SK-N-SH (cell line): ENCODE measurements at regions not wholly inside any gene's neighbourhood (a gene's known extent, or its start where the extent isn't known, plus 50 kb on each side); places are given as distances from the start of the nearest gene placed in this dataset.

ENCODE experiments used
- CTCF ChIA-PET: fragments of 300-600, 350-600 bp; formaldehyde crosslinking; extraction: SDS; loops from one replicate; lab custom pipeline; 2021; lab: Yijun Ruan, JAX
- POLR2A ChIA-PET: fragments of 350-600 bp; sonication (Branson Sonifier 250); formaldehyde crosslinking; extraction: SDS; loops from one replicate; lab custom pipeline; 2020; ENCODE audit warnings: antibody characterized with exemption, inconsistent platforms; lab: Yijun Ruan, JAX
- DNase-seq: peaks from one replicate; pipeline ENCODE4 v3.0.0; 2012
- H2AFZ ChIP-seq: fragments of 200-600 bp; sonication (generic); 2 replicates; pipeline ENCODE4 v1.8.1; 2016; ENCODE audit warnings: antibody characterized with exemption, mild to moderate bottlenecking, low read depth
- H3F3A ChIP-seq: fragments of 200-600 bp; sonication (generic); replicated peaks from 2 replicates; pipeline ENCODE3; 2016; ENCODE audit warnings: antibody characterized with exemption, mild to moderate bottlenecking; ENCODE audit not compliant: insufficient read depth
- H3K27ac ChIP-seq, 2 experiments: fragments of 200-500 bp in 1 of 2; fragments of 200-600 bp in 1 of 2; sonication (Bioruptor generic) in 1 of 2; sonication (generic), shearing (Covaris generic) in 1 of 2; 2 replicates each; pipeline versions ENCODE4 v1.5.1 to v1.6.1; 2014 to 2016; ENCODE audit warnings: low read depth in 2 of 2, inconsistent platforms in 1 of 2, low read length in 1 of 2, mild to moderate bottlenecking in 1 of 2, mixed read lengths in 1 of 2
- H3K27me3 ChIP-seq: fragments of 200-600 bp; sonication (generic), shearing (Covaris generic); 2 replicates; pipeline ENCODE4 v1.6.1; 2016; ENCODE audit warnings: mixed run types; ENCODE audit not compliant: insufficient read depth
- H3K36me3 ChIP-seq, 2 experiments: fragments of 200-500 bp in 1 of 2; fragments of 200-600 bp in 1 of 2; sonication (Bioruptor generic) in 1 of 2; sonication (generic) in 1 of 2; replicated peaks in 1 of 2; 2 replicates each; pipeline versions ENCODE3 to v1.5.1; 2014 to 2016; ENCODE audit warnings: low read length in 1 of 2, mild to moderate bottlenecking in 1 of 2; ENCODE audit not compliant: insufficient read depth in 2 of 2, control insufficient read depth in 1 of 2
- H3K4me1 ChIP-seq, 2 experiments: fragments of 200-500 bp in 1 of 2; fragments of 200-600 bp in 1 of 2; sonication (Bioruptor generic) in 1 of 2; sonication (generic), shearing (Covaris generic) in 1 of 2; 2 replicates each; pipeline versions ENCODE4 v1.5.1 to v1.6.1; 2014 to 2016; ENCODE audit warnings: low read depth in 1 of 2, low read length in 1 of 2, mixed run types in 1 of 2; ENCODE audit not compliant: insufficient read depth in 2 of 2, control insufficient read depth in 1 of 2
- H3K4me2 ChIP-seq: fragments of 200-600 bp; sonication (generic), shearing (Covaris generic); 2 replicates; pipeline ENCODE4 v1.6.1; 2017; ENCODE audit warnings: mixed run types
- H3K4me3 ChIP-seq, 2 experiments: fragments of 200-500 bp in 1 of 2; fragments of 200-600 bp in 1 of 2; sonication (Bioruptor generic) in 1 of 2; sonication (generic), shearing (Covaris generic) in 1 of 2; 2 replicates each; pipeline versions ENCODE4 v1.5.1 to v1.8.1; 2014 to 2016; ENCODE audit warnings: low read depth in 2 of 2, inconsistent platforms in 1 of 2, low read length in 1 of 2, mild to moderate bottlenecking in 1 of 2, mixed read lengths in 1 of 2, moderate library complexity in 1 of 2
- H3K79me2 ChIP-seq: fragments of 200-600 bp; sonication (generic); 2 replicates; pipeline ENCODE4 v1.8.1; 2017; ENCODE audit warnings: mild to moderate bottlenecking; ENCODE audit not compliant: insufficient read depth
- H3K9ac ChIP-seq: fragments of 200-600 bp; sonication (generic); 2 replicates; pipeline ENCODE4 v1.6.1; 2017; ENCODE audit warnings: mixed run types
- H3K9me2 ChIP-seq: fragments of 200-600 bp; sonication (generic); 2 replicates; pipeline ENCODE4 v1.6.1; 2017; ENCODE audit warnings: mixed run types
- H3K9me3 ChIP-seq: fragments of 200-600 bp; sonication (generic); 2 replicates; pipeline ENCODE4 v1.6.1; 2017; ENCODE audit warnings: mixed run types, mild to moderate bottlenecking, moderate library complexity
- H4K20me1 ChIP-seq: fragments of 200-600 bp; sonication (generic); 2 replicates; pipeline ENCODE4 v1.6.1; 2017; ENCODE audit warnings: mild to moderate bottlenecking, mixed run types; ENCODE audit not compliant: insufficient read depth
- CHD2 ChIP-seq: fragments of 150-350 bp; IDR thresholded peaks from 2 replicates; pipeline ENCODE4 v1.6.1; 2018; ENCODE audit warnings: low read length; ENCODE audit not compliant: partially characterized antibody
- ELF1 ChIP-seq: IDR thresholded peaks from 2 replicates; pipeline ENCODE4 v1.4.0; 2012
- EZH2phosphoT487 ChIP-seq: fragments of 200-600 bp; sonication (generic); IDR thresholded peaks from 2 replicates; pipeline ENCODE4 v1.6.1; 2017; ENCODE audit warnings: low read depth, mixed run types, mild to moderate bottlenecking, antibody characterized with exemption, moderate library complexity, borderline replicate concordance
- FOSL2 ChIP-seq: IDR thresholded peaks from 2 replicates; pipeline ENCODE4 v1.4.0; 2012; ENCODE audit warnings: low read depth, mild to moderate bottlenecking, moderate library complexity, borderline replicate concordance
- FOXM1 ChIP-seq: IDR thresholded peaks from 2 replicates; pipeline ENCODE4 v1.4.0; 2012; ENCODE audit warnings: low read depth, mild to moderate bottlenecking
- GABPA ChIP-seq: IDR thresholded peaks from 2 replicates; pipeline ENCODE4 v1.4.0; 2012; ENCODE audit warnings: low read depth, mild to moderate bottlenecking
- JUND ChIP-seq: IDR thresholded peaks from 2 replicates; pipeline ENCODE4 v1.4.0; 2012
- NFIC ChIP-seq: IDR thresholded peaks from 2 replicates; pipeline ENCODE4 v1.4.0; 2012; ENCODE audit warnings: borderline replicate concordance
- NRF1 ChIP-seq: IDR thresholded peaks from 2 replicates; pipeline ENCODE4 v1.6.1; 2012; ENCODE audit warnings: low read depth, mild to moderate bottlenecking, low read length
- POLR2AphosphoS5 ChIP-seq: IDR thresholded peaks from 2 replicates; pipeline ENCODE4 v1.6.1; 2012; ENCODE audit warnings: low read depth, low read length
- RAD21 ChIP-seq: IDR thresholded peaks from 2 replicates; pipeline ENCODE4 v1.6.1; 2012; ENCODE audit warnings: mild to moderate bottlenecking, low read length
- RFX5 ChIP-seq: IDR thresholded peaks from 2 replicates; pipeline ENCODE4 v1.6.1; 2012; ENCODE audit warnings: mild to moderate bottlenecking, improper control_type of control experiment, low read length
- TAF1 ChIP-seq: IDR thresholded peaks from 2 replicates; pipeline ENCODE4 v1.6.1; 2012; ENCODE audit warnings: low read depth, mild to moderate bottlenecking, low read length, moderate library complexity, borderline replicate concordance
- TCF12 ChIP-seq: IDR thresholded peaks from 2 replicates; pipeline ENCODE4 v1.4.0; 2012
- YY1 ChIP-seq: IDR thresholded peaks from 2 replicates; pipeline ENCODE4 v1.4.0; 2012; ENCODE audit warnings: low read depth, mild to moderate bottlenecking
- WGBS: methylation state at CpG from one replicate; pipeline ENCODE4 v1.1.6; 2017; ENCODE audit warnings: low lambda C conversion rate; 5-methylcytosine and 5-hydroxymethylcytosine counted together
- TF ChIP-seq, protein P1 (sequence below): fragments of 150-350 bp; IDR thresholded peaks from 2 replicates; pipeline ENCODE4 v1.6.1; 2017; ENCODE audit warnings: antibody characterized with exemption, low read length, low read depth, borderline replicate concordance
- TF ChIP-seq, protein P2 (sequence below): IDR thresholded peaks from 2 replicates; pipeline ENCODE4 v1.4.0; 2012; ENCODE audit warnings: low read depth
- TF ChIP-seq, protein P3 (sequence below): IDR thresholded peaks from 2 replicates; pipeline ENCODE4 v1.6.1; 2012; ENCODE audit warnings: mild to moderate bottlenecking, low read depth, low read length, moderate library complexity
- TF ChIP-seq, protein P4 (sequence below): IDR thresholded peaks from 2 replicates; pipeline ENCODE4 v1.4.0; 2012; ENCODE audit warnings: low read depth, borderline replicate concordance
- TF ChIP-seq, protein P5 (sequence below): fragments of 150-350 bp; IDR thresholded peaks from 2 replicates; pipeline ENCODE4 v1.6.1; 2016; ENCODE audit warnings: mild to moderate bottlenecking, low read depth, low read length
- TF ChIP-seq, protein P6 (sequence below): IDR thresholded peaks from 2 replicates; pipeline ENCODE4 v1.4.0; 2012; ENCODE audit warnings: low read depth, borderline replicate concordance

DNA sequence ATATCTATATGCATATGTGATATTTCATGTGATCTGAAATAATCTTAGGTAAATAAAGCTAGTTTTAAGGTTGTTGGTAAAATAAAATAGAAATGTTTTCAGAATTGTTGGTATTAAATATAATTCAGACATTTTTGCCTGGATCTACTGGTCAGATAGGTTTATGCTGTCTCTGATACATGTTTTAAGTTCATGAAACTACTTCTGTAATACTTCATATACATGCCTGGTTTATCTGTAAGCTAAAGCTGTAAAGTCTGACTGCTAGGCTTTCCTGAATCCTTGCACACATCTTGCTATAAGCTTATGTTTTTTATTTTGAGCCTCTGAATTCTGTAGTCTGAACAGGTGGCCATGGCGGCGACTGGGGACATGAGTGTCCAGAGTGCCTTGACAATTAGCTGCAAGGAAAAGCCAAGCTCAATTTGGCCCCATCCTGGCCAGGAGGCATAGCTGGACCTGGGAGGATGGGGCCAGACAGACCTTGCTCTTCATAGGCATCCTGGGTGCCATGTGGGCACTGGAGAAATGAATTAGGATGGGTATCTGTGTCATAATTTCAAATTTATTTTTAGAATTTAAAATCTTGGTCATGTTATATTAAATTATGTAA is 241.0 kb upstream of the UBASH3B start:
- 50% methylated on average over 2 of the region's 2 CpGs for WGBS
- POLR2A ChIA-PET: no interaction called here
- CTCF ChIA-PET: interaction anchor here (0.8 to 1.6 kb wide), 4 partner anchors 9 to 24 kb away, joined by 3 to 4 read pairs (median 4); no protein-coding TSS in a partner anchor

DNA sequence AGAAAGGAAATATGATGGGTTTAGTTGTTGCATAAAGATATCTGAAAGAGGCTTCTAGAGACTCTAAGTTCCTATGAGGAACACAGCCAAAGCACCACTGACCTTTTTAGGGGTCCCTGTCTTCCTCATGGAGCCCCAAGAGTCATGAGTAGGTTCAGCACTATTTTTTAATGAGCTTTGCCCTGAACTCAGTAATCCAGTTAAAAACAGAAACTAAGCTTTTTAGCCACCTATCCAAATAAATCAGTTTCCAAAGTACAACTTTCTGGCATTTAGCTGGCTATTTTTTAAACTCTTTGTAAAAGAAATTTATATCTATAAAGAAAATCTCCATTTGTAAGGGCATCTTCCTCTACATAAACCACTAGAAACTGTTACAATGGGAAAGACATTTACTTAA is 241.8 kb upstream of the UBASH3B start:
- ChIA-PET CTCF (interaction anchor here (0.8 to 1.3 kb wide), 3 partner anchors 9 to 92 kb away, joined by 3 to 4 read pairs (median 3); no protein-coding TSS in a partner anchor), POLR2A (no interaction called here)
- no peaks in the 10 kb centered on the region for H3K4me1 ChIP-seq
- H4K20me1 ChIP-seq: no peaks in the 10 kb centered on the region
- DNase-seq: no peak
- no peak overlapping the region for H3K4me2 ChIP-seq
- no peak overlapping the region for H3K9ac ChIP-seq
- H3K9me3 ChIP-seq: no peaks in the 10 kb centered on the region; the same call in 1 of the 2 replicates
- no peak overlapping the region for H3K27ac ChIP-seq
- no peaks in the 10 kb centered on the region for H3K27me3 ChIP-seq
- no peaks in the 10 kb centered on the region for H3K79me2 ChIP-seq
- no peaks in the 10 kb centered on the region for H3F3A ChIP-seq
- H2AFZ ChIP-seq: no peak overlapping the region
- H3K4me3 ChIP-seq: no peak overlapping the region
- H3K36me3 ChIP-seq: no peaks in the 10 kb centered on the region
- no peaks in the 10 kb centered on the region for H3K9me2 ChIP-seq
- TF ChIP-seq RFX5 (no peak), GABPA (no peak), JUND (no peak), ELF1 (no peak), NFIC (no peak), TAF1 (no peak), FOSL2 (no peak), CHD2 (no peak), FOXM1 (no peak)
- TF ChIP-seq, protein P1, sequence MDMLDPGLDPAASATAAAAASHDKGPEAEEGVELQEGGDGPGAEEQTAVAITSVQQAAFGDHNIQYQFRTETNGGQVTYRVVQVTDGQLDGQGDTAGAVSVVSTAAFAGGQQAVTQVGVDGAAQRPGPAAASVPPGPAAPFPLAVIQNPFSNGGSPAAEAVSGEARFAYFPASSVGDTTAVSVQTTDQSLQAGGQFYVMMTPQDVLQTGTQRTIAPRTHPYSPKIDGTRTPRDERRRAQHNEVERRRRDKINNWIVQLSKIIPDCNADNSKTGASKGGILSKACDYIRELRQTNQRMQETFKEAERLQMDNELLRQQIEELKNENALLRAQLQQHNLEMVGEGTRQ: no peak
- TF ChIP-seq, protein P2, sequence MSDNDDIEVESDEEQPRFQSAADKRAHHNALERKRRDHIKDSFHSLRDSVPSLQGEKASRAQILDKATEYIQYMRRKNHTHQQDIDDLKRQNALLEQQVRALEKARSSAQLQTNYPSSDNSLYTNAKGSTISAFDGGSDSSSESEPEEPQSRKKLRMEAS: no peak
- TF ChIP-seq, protein P3, sequence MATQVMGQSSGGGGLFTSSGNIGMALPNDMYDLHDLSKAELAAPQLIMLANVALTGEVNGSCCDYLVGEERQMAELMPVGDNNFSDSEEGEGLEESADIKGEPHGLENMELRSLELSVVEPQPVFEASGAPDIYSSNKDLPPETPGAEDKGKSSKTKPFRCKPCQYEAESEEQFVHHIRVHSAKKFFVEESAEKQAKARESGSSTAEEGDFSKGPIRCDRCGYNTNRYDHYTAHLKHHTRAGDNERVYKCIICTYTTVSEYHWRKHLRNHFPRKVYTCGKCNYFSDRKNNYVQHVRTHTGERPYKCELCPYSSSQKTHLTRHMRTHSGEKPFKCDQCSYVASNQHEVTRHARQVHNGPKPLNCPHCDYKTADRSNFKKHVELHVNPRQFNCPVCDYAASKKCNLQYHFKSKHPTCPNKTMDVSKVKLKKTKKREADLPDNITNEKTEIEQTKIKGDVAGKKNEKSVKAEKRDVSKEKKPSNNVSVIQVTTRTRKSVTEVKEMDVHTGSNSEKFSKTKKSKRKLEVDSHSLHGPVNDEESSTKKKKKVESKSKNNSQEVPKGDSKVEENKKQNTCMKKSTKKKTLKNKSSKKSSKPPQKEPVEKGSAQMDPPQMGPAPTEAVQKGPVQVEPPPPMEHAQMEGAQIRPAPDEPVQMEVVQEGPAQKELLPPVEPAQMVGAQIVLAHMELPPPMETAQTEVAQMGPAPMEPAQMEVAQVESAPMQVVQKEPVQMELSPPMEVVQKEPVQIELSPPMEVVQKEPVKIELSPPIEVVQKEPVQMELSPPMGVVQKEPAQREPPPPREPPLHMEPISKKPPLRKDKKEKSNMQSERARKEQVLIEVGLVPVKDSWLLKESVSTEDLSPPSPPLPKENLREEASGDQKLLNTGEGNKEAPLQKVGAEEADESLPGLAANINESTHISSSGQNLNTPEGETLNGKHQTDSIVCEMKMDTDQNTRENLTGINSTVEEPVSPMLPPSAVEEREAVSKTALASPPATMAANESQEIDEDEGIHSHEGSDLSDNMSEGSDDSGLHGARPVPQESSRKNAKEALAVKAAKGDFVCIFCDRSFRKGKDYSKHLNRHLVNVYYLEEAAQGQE: no peak
- TF ChIP-seq, protein P4, sequence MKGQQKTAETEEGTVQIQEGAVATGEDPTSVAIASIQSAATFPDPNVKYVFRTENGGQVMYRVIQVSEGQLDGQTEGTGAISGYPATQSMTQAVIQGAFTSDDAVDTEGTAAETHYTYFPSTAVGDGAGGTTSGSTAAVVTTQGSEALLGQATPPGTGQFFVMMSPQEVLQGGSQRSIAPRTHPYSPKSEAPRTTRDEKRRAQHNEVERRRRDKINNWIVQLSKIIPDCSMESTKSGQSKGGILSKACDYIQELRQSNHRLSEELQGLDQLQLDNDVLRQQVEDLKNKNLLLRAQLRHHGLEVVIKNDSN: no peak
- TF ChIP-seq, protein P5, sequence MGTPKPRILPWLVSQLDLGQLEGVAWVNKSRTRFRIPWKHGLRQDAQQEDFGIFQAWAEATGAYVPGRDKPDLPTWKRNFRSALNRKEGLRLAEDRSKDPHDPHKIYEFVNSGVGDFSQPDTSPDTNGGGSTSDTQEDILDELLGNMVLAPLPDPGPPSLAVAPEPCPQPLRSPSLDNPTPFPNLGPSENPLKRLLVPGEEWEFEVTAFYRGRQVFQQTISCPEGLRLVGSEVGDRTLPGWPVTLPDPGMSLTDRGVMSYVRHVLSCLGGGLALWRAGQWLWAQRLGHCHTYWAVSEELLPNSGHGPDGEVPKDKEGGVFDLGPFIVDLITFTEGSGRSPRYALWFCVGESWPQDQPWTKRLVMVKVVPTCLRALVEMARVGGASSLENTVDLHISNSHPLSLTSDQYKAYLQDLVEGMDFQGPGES: no peak

More for the DNA sequence above, 241.0 kb upstream of the UBASH3B start:
- H3K4me2 ChIP-seq: no peak overlapping the region
- no peak overlapping the region for H2AFZ ChIP-seq
- no peaks in the 10 kb centered on the region; the same call in 1 of the 2 replicates for H3K9me3 ChIP-seq
- H4K20me1 ChIP-seq: no peaks in the 10 kb centered on the region
- no peaks in the 10 kb centered on the region for H3K9me2 ChIP-seq
- no peak overlapping the region for H3K4me3 ChIP-seq
- H3K79me2 ChIP-seq: no peaks in the 10 kb centered on the region
- no peak overlapping the region for H3K9ac ChIP-seq
- DNase-seq: no peak
- H3K36me3 ChIP-seq: no peaks in the 10 kb centered on the region
- H3F3A ChIP-seq: no peaks in the 10 kb centered on the region
- no peaks in the 10 kb centered on the region for H3K4me1 ChIP-seq
- H3K27me3 ChIP-seq: no peaks in the 10 kb centered on the region
- H3K27ac ChIP-seq: no peak overlapping the region
- TF ChIP-seq FOXM1 (no peak), YY1 (no peak), RAD21 (no peak), NRF1 (no peak), TCF12 (no peak), EZH2phosphoT487 (no peak), POLR2AphosphoS5 (no peak)
- TF ChIP-seq, protein P6, sequence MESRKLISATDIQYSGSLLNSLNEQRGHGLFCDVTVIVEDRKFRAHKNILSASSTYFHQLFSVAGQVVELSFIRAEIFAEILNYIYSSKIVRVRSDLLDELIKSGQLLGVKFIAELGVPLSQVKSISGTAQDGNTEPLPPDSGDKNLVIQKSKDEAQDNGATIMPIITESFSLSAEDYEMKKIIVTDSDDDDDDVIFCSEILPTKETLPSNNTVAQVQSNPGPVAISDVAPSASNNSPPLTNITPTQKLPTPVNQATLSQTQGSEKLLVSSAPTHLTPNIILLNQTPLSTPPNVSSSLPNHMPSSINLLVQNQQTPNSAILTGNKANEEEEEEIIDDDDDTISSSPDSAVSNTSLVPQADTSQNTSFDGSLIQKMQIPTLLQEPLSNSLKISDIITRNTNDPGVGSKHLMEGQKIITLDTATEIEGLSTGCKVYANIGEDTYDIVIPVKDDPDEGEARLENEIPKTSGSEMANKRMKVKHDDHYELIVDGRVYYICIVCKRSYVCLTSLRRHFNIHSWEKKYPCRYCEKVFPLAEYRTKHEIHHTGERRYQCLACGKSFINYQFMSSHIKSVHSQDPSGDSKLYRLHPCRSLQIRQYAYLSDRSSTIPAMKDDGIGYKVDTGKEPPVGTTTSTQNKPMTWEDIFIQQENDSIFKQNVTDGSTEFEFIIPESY: no peak
